ENCODE measurements at regions not wholly inside any gene's neighbourhood (a gene's known extent, or its start where the extent isn't known, plus 50 kb on each side); places are given as distances from the start of the nearest gene placed in this dataset.

GRCh38 chr7:9876053-9876452, 1097.6 kb upstream of the PHF14 start:
- no peaks in the 10 kb centered on the region for H3K27me3 Mint-ChIP-seq (ENCODE audit: low read depth, poor library complexity)
- H3K4me3 Mint-ChIP-seq = no peak overlapping the region
- H3K9me3 Mint-ChIP-seq = peaks cover 3% of the 10 kb centered on the region
- no peaks in the 10 kb centered on the region for H3K4me1 Mint-ChIP-seq
- no peak for DNase-seq
- no peak overlapping the region for H3K27ac Mint-ChIP-seq
- TF ChIP-seq, protein P1, sequence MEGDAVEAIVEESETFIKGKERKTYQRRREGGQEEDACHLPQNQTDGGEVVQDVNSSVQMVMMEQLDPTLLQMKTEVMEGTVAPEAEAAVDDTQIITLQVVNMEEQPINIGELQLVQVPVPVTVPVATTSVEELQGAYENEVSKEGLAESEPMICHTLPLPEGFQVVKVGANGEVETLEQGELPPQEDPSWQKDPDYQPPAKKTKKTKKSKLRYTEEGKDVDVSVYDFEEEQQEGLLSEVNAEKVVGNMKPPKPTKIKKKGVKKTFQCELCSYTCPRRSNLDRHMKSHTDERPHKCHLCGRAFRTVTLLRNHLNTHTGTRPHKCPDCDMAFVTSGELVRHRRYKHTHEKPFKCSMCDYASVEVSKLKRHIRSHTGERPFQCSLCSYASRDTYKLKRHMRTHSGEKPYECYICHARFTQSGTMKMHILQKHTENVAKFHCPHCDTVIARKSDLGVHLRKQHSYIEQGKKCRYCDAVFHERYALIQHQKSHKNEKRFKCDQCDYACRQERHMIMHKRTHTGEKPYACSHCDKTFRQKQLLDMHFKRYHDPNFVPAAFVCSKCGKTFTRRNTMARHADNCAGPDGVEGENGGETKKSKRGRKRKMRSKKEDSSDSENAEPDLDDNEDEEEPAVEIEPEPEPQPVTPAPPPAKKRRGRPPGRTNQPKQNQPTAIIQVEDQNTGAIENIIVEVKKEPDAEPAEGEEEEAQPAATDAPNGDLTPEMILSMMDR (IDR thresholded peaks at IDR 0.05) = no peak
- no peaks in the 10 kb centered on the region for H3K36me3 Mint-ChIP-seq (ENCODE audit: low read depth)

DNA sequence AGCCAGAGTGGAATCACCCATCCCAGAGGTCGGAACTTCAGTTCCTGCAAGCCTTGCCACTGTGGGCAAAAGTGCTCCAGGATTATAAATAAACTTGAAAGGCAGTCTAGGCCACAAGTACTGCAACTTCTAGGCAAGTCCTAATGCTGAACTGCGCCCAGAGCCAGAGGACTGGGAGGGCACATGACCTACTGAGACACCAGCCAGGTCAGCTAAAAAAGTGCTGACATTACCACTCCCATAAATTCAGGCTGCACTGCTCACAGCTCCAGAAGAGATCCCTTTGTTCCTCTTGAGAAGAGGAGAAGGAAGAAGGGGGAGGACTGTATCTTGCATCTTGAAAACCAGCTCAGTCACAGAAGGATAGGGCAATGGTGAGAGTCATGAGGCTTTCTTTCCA, 1084.1 kb upstream of the PHF14 start:
- TF ChIP-seq, protein P1 (IDR thresholded peaks at IDR 0.05) = no peak
- H3K27ac Mint-ChIP-seq = no peak overlapping the region
- no peaks in the 10 kb centered on the region for H3K4me1 Mint-ChIP-seq
- H3K9me3 Mint-ChIP-seq = peaks cover 15% of the 10 kb centered on the region
- no peaks in the 10 kb centered on the region for H3K36me3 Mint-ChIP-seq (ENCODE audit: low read depth)
- no peak overlapping the region for H3K4me3 Mint-ChIP-seq
- no peak for DNase-seq
- H3K27me3 Mint-ChIP-seq (ENCODE audit: low read depth, poor library complexity) = peaks cover 2% of the 10 kb centered on the region

GRCh38 chr7:9890092-9890491, 1083.6 kb upstream of the PHF14 start:
- Mint-ChIP-seq H3K27ac (no peak overlapping the region), H3K4me3 (no peak overlapping the region), H3K27me3 (ENCODE audit: low read depth, poor library complexity) (peaks cover 2% of the 10 kb centered on the region), H3K9me3 (peaks cover 15% of the 10 kb centered on the region), H3K36me3 (ENCODE audit: low read depth) (no peaks in the 10 kb centered on the region), H3K4me1 (no peaks in the 10 kb centered on the region)
- TF ChIP-seq, protein P1 (IDR thresholded peaks at IDR 0.05) = no peak
- no peak for DNase-seq

GRCh38 chr7:9891056-9891455, 1082.6 kb upstream of the PHF14 start:
- Mint-ChIP-seq H3K36me3 (ENCODE audit: low read depth) (no peaks in the 10 kb centered on the region), H3K27ac (no peak overlapping the region), H3K4me1 (no peaks in the 10 kb centered on the region), H3K4me3 (no peak overlapping the region), H3K27me3 (ENCODE audit: low read depth, poor library complexity) (peaks cover 2% of the 10 kb centered on the region), H3K9me3 (peaks cover 23% of the 10 kb centered on the region)
- TF ChIP-seq, protein P1 (IDR thresholded peaks at IDR 0.05) = no peak
- DNase-seq = no peak

DNA sequence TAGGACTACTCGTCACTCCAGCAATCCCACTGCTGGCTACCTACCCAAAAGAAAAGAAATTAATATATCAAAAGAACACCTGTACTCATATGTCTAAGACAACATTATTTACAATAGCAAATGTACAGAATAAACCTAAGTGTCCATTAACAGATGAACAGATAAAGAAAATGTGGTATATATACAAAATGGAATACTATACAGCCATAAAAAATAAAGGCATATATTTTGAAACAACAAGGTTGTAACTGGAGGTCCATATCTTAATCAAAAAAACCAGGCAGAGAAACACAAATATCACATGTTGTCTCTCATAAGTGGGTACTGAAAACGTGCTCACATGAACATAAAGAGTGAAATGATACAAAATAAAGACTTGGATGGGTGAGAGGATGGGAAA, 1073.3 kb upstream of the PHF14 start:
- H3K27me3 Mint-ChIP-seq (ENCODE audit: low read depth, poor library complexity) = peaks cover 5% of the 10 kb centered on the region
- no peak overlapping the region for H3K4me3 Mint-ChIP-seq
- H3K27ac Mint-ChIP-seq = no peak overlapping the region
- no peaks in the 10 kb centered on the region for H3K4me1 Mint-ChIP-seq
- DNase-seq = no peak
- TF ChIP-seq, protein P1 (IDR thresholded peaks at IDR 0.05) = no peak
- H3K36me3 Mint-ChIP-seq (ENCODE audit: low read depth) = no peaks in the 10 kb centered on the region
- peaks cover 43% of the 10 kb centered on the region for H3K9me3 Mint-ChIP-seq

DNA sequence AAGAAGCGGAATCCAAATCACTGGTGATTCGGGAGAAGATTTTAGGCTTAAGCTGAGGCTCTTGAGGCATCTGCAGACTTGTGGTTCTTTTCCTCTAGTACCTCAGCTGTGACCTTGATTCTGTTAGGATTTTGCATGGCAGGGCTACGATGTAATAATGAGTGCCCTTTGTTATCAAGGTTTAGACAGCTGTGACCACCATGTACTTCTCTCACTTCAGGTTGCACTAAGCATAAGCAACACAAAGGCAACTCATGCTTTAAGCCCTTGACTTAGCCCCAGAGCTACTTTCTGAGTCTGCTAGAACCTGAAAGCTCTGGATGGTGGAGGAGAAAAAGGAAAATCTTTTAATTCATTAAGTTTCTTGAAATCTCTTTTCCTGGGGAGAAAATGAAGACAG, 1052.3 kb upstream of the PHF14 start:
- Mint-ChIP-seq H3K27me3 (ENCODE audit: low read depth, poor library complexity) (no peaks in the 10 kb centered on the region), H3K36me3 (ENCODE audit: low read depth) (no peaks in the 10 kb centered on the region), H3K9me3 (peaks cover 4% of the 10 kb centered on the region), H3K4me3 (no peak overlapping the region), H3K4me1 (no peaks in the 10 kb centered on the region), H3K27ac (no peak overlapping the region)
- DNase-seq = no peak
- TF ChIP-seq, protein P1 (IDR thresholded peaks at IDR 0.05) = no peak
